ENCODE measurements at regions not wholly inside any gene's neighbourhood (a gene's known extent, or its start where the extent isn't known, plus 50 kb on each side); places are given as distances from the start of the nearest gene placed in this dataset.

GRCh38 chr6:50976907-50977306 is 158.2 kb downstream of the TFAP2B start:
- intact Hi-C loops (cut with micrococcal nuclease) = no loop called here

GRCh38 chr6:50977796-50978195 is 159.1 kb downstream of the TFAP2B start:
- Mint-ChIP-seq H3K4me1 (ENCODE audit: low read depth) (no peaks in the 10 kb centered on the region), H3K36me3 (ENCODE audit: low read depth) (no peaks in the 10 kb centered on the region), H3K9me3 (no peaks in the 10 kb centered on the region), H3K4me3 (no peak overlapping the region), H3K27ac (no peak overlapping the region), H3K27me3 (no peaks in the 10 kb centered on the region)
- no peak for ATAC-seq
- intact Hi-C loops (cut with micrococcal nuclease) = no loop called here
- DNase-seq = no peak
- ChIA-PET POLR2A (no interaction called here), CTCF (no interaction called here)
- TF ChIP-seq CTCF (IDR thresholded peaks at IDR 0.05) = no peak

More at GRCh38 chr6:50976907-50977306, 158.2 kb downstream of the TFAP2B start:
- Mint-ChIP-seq H3K4me3 (no peak overlapping the region), H3K9me3 (no peaks in the 10 kb centered on the region), H3K4me1 (ENCODE audit: low read depth) (no peaks in the 10 kb centered on the region), H3K27ac (no peak overlapping the region), H3K27me3 (no peaks in the 10 kb centered on the region), H3K36me3 (ENCODE audit: low read depth) (no peaks in the 10 kb centered on the region)
- CTCF ChIA-PET = no interaction called here
- POLR2A ChIA-PET = interaction anchor here (0.7 kb wide), 1 partner anchor 49 kb away, joined by 3 read pairs; no protein-coding TSS in a partner anchor
- DNase-seq (no peak), ATAC-seq (no peak)
- no peak for TF ChIP-seq CTCF (IDR thresholded peaks at IDR 0.05)

GRCh38 chr6:50978380-50979170 is 159.9 kb downstream of the TFAP2B start:
- intact Hi-C loops (cut with micrococcal nuclease) = no loop called here
- no peak for DNase-seq
- Mint-ChIP-seq H3K27ac (no peak overlapping the region), H3K9me3 (no peaks in the 10 kb centered on the region), H3K27me3 (no peaks in the 10 kb centered on the region), H3K4me3 (no peak overlapping the region), H3K4me1 (ENCODE audit: low read depth) (no peaks in the 10 kb centered on the region), H3K36me3 (ENCODE audit: low read depth) (no peaks in the 10 kb centered on the region)
- no peak for TF ChIP-seq CTCF (IDR thresholded peaks at IDR 0.05)
- CTCF ChIA-PET = no interaction called here
- POLR2A ChIA-PET = no interaction called here
- ATAC-seq = no peak

GRCh38 chr6:50979171-50979525 is 160.5 kb downstream of the TFAP2B start:
- Mint-ChIP-seq H3K27me3 (no peaks in the 10 kb centered on the region), H3K4me1 (ENCODE audit: low read depth) (no peaks in the 10 kb centered on the region), H3K9me3 (no peaks in the 10 kb centered on the region), H3K36me3 (ENCODE audit: low read depth) (no peaks in the 10 kb centered on the region), H3K27ac (no peak overlapping the region), H3K4me3 (no peak overlapping the region)
- no peak for DNase-seq
- ChIA-PET POLR2A (no interaction called here), CTCF (no interaction called here)
- intact Hi-C loops (cut with micrococcal nuclease) = no loop called here
- no peak for ATAC-seq
- no peak for TF ChIP-seq CTCF (IDR thresholded peaks at IDR 0.05)

GRCh38 chr6:50984135-50984534 is 165.5 kb downstream of the TFAP2B start:
- Mint-ChIP-seq H3K27ac (no peak overlapping the region), H3K27me3 (no peaks in the 10 kb centered on the region), H3K4me3 (no peak overlapping the region), H3K36me3 (ENCODE audit: low read depth) (no peaks in the 10 kb centered on the region), H3K4me1 (ENCODE audit: low read depth) (no peaks in the 10 kb centered on the region), H3K9me3 (no peaks in the 10 kb centered on the region)
- no peak for TF ChIP-seq CTCF (IDR thresholded peaks at IDR 0.05)
- DNase-seq (no peak), ATAC-seq (no peak)
- POLR2A ChIA-PET = no interaction called here
- intact Hi-C loops (cut with micrococcal nuclease) = no loop called here
- CTCF ChIA-PET = no interaction called here
